Fibroblast of villous mesenchyme (primary cell): ENCODE measurements at regions not wholly inside any gene's neighbourhood (a gene's known extent, or its start where the extent isn't known, plus 50 kb on each side); places are given as distances from the start of the nearest gene placed in this dataset.
"Not testable (repeated sequence)": the region's sequence is repeated elsewhere in the genome, so short reads cannot be mapped to it uniquely, and the experiment has no call there.

ENCODE experiments used
- DNase-seq: peaks from one replicate; pipeline ENCODE4 v3.0.0-alpha.2; 2010; ENCODE audit warnings: low read depth
- H3K4me3 ChIP-seq: 2 replicates; pipeline ENCODE4 v1.5.1; 2011; ENCODE audit warnings: low read depth, mild to moderate bottlenecking, low read length
- CTCF ChIP-seq: IDR thresholded peaks from 2 replicates; pipeline ENCODE4 v1.5.1; 2012; ENCODE audit warnings: low read depth, mild to moderate bottlenecking, low read length; ENCODE audit not compliant: insufficient read depth

GRCh38 chr4:87716371-87717265 is 66.5 kb downstream of the DMP1 start:
- no peak overlapping the region for H3K4me3 ChIP-seq
- DNase-seq: peak; percentile 34
- no peak for TF ChIP-seq CTCF

DNA sequence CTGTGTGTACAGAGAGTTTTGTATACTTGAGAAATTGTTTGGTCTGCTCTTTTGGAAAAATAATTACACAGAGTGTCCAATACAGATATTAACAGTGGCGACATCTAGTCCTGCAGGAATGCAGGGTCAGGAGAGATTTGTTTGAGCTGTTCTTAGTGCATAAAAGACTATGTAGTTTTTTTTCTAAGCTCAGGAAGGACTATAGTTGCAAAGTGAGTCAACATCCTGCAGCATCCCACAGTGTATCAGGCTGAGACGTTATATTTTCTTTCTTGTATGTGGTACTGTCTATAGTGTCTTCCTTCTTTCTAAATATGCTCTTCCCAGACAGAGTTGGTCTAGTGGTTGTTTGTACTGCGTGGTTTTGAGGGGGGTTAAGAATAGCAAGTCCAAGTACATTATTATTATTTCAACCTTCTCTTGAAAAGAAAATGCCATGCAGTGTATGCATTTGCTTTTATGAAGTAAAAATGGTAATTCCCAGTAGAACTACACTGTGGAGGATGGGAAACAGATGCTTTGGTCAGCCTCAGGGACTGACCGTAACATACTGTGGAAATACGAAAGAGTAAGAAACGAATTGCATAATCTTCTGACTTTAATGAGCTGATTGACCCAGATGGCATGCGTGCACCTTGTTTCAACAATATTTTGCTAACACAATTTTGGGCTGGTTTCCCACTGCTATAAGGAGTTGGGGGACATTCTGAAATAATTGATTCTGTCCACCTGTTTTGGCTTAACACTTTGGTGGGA is 67.4 kb downstream of the DMP1 start:
- TF ChIP-seq CTCF: no peak
- DNase-seq: peak; percentile 24
- H3K4me3 ChIP-seq: no peak overlapping the region

DNA sequence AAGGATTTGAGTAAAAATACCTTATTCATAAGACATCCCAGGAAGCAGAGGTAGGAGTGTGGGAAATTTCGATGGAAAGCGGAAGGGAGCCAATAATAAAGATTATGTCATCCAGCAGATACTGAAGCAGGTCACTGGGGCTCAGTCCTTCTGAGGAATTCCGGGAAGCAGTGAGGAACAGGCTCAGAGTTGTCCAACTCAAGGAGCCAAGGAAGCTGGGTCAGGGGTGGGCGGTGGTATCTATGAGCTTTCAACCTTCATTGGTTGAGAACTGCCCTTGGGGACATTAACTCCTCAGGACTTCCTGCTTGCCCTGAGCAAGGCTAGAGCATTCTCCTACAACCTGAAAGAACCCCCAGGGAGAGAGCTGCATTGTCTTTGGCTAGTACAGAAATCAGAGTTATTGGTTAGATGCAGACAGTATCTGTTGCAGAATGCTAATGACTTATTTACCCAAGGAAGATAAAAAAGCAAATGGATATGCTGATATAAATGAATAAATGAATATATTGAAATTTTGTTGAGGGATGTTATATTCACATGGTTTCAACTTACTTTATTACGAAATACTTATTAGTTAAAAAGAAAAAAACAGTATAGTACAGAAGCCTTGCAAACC is 68.2 kb downstream of the DMP1 start:
- DNase-seq: no peak
- no peak overlapping the region for H3K4me3 ChIP-seq
- TF ChIP-seq CTCF: no peak

GRCh38 chr4:87720094-87720691 is 70.1 kb downstream of the DMP1 start:
- H3K4me3 ChIP-seq: no peak overlapping the region
- no peak for DNase-seq
- no peak for TF ChIP-seq CTCF

DNA sequence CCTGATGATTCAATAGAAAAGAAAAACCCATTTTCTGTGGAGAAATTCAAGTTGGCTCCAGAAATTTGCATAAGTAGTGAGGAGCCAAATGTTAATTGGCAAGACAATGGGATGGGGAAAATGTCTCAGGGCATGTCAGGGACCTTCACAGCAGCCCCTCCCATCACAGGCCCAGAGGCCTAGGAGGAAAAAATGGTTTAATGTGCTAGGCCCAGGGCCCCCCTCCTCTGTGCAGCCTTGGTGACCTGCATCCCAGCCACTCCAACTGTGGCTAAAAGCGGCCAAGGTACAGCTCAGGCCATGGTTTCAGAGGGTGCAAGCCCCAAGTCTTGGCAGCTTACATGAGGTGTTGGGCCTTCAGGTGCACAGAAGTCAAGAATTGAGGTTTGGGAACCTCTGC is 74.1 kb upstream of the IBSP start:
- not testable (repeated sequence) for DNase-seq, H3K4me3 ChIP-seq

GRCh38 chr4:87732033-87732765 is 67.2 kb upstream of the IBSP start:
- no peak for TF ChIP-seq CTCF
- H3K4me3 ChIP-seq: no peak overlapping the region
- DNase-seq: no peak
